ENCODE measurements at regions not wholly inside any gene's neighbourhood (a gene's known extent, or its start where the extent isn't known, plus 50 kb on each side); places are given as distances from the start of the nearest gene placed in this dataset.

- no peaks in the 10 kb centered on the region for H3K36me3 ChIP-seq (ENCODE audit: control insufficient read depth, insufficient read depth, low read length)
- TF ChIP-seq CTCF (IDR thresholded peaks at IDR 0.05; ENCODE audit: insufficient read depth, low read length, poor library complexity, severe bottlenecking), result no peak
- no peak for DNase-seq (ENCODE audit: low read depth)
- no peaks in the 10 kb centered on the region for H3K27me3 ChIP-seq (ENCODE audit: control insufficient read depth, insufficient read depth, low read length)
- no peak overlapping the region for H3K4me3 ChIP-seq (ENCODE audit: low read depth, low read length)
These were observed 178.6 kb downstream of the CXCL12 start for GRCh38 chr10:44206127-44206818.

GRCh38 chr10:44205067-44205466 is 179.8 kb downstream of the CXCL12 start:
- DNase-seq (ENCODE audit: low read depth), result no peak
- Histone ChIP-seq H3K36me3 (ENCODE audit: control insufficient read depth, insufficient read depth, low read length) (no peaks in the 10 kb centered on the region), H3K27me3 (ENCODE audit: control insufficient read depth, insufficient read depth, low read length) (no peaks in the 10 kb centered on the region), H3K4me3 (ENCODE audit: low read depth, low read length) (no peak overlapping the region)
- TF ChIP-seq CTCF (IDR thresholded peaks at IDR 0.05; ENCODE audit: insufficient read depth, low read length, poor library complexity, severe bottlenecking), result no peak

- no peaks in the 10 kb centered on the region for H3K27me3 ChIP-seq (ENCODE audit: control insufficient read depth, insufficient read depth, low read length)
- no peak for TF ChIP-seq CTCF (IDR thresholded peaks at IDR 0.05; ENCODE audit: insufficient read depth, low read length, poor library complexity, severe bottlenecking)
- DNase-seq (ENCODE audit: low read depth), result no peak
- H3K36me3 ChIP-seq (ENCODE audit: control insufficient read depth, insufficient read depth, low read length), result no peaks in the 10 kb centered on the region
- H3K4me3 ChIP-seq (ENCODE audit: low read depth, low read length), result no peak overlapping the region
These were observed 181.4 kb downstream of the CXCL12 start for GRCh38 chr10:44203535-44203934.

- DNase-seq (ENCODE audit: low read depth), result no peak
These were observed 181.9 kb downstream of the CXCL12 start for GRCh38 chr10:44202952-44203351.

GRCh38 chr10:44201656-44202055 is 183.2 kb downstream of the CXCL12 start:
- DNase-seq (ENCODE audit: low read depth), result no peak
- Histone ChIP-seq H3K4me3 (ENCODE audit: low read depth, low read length) (no peak overlapping the region), H3K36me3 (ENCODE audit: control insufficient read depth, insufficient read depth, low read length) (no peaks in the 10 kb centered on the region), H3K27me3 (ENCODE audit: control insufficient read depth, insufficient read depth, low read length) (no peaks in the 10 kb centered on the region)
- TF ChIP-seq CTCF (IDR thresholded peaks at IDR 0.05; ENCODE audit: insufficient read depth, low read length, poor library complexity, severe bottlenecking), result no peak

More at GRCh38 chr10:44202952-44203351, 181.9 kb downstream of the CXCL12 start:
- no peak overlapping the region for H3K4me3 ChIP-seq (ENCODE audit: low read depth, low read length)
- no peak for TF ChIP-seq CTCF (IDR thresholded peaks at IDR 0.05; ENCODE audit: insufficient read depth, low read length, poor library complexity, severe bottlenecking)
- no peaks in the 10 kb centered on the region for H3K27me3 ChIP-seq (ENCODE audit: control insufficient read depth, insufficient read depth, low read length)
- H3K36me3 ChIP-seq (ENCODE audit: control insufficient read depth, insufficient read depth, low read length), result no peaks in the 10 kb centered on the region

GRCh38 chr10:44201011-44201410 is 183.9 kb downstream of the CXCL12 start:
- Histone ChIP-seq H3K27me3 (ENCODE audit: control insufficient read depth, insufficient read depth, low read length) (no peaks in the 10 kb centered on the region), H3K4me3 (ENCODE audit: low read depth, low read length) (no peak overlapping the region), H3K36me3 (ENCODE audit: control insufficient read depth, insufficient read depth, low read length) (no peaks in the 10 kb centered on the region)
- no peak for DNase-seq (ENCODE audit: low read depth)
- TF ChIP-seq CTCF (IDR thresholded peaks at IDR 0.05; ENCODE audit: insufficient read depth, low read length, poor library complexity, severe bottlenecking), result no peak

Data from kidney epithelial cell (primary cell).